HG03460 (cell line): ENCODE measurements at regions not wholly inside any gene's neighbourhood (a gene's known extent, or its start where the extent isn't known, plus 50 kb on each side); places are given as distances from the start of the nearest gene placed in this dataset.
"Not testable (repeated sequence)": the region's sequence is repeated elsewhere in the genome, so short reads cannot be mapped to it uniquely, and the experiment has no call there.

Source experiments
- ATAC-seq: cut with Tn5 transposase; IDR thresholded peaks from one replicate; pipeline ENCODE4 v1.9.1; 2021; ENCODE audit not compliant: unreplicated experiment

- ATAC-seq, result not testable (repeated sequence)
These were observed 149.2 kb downstream of the PCDH7 start for GRCh38 chr4:30869387-30869786.

- no peak for ATAC-seq
These were observed 150.3 kb downstream of the PCDH7 start for GRCh38 chr4:30870513-30870912.

- no peak for ATAC-seq
These were observed 155.6 kb downstream of the PCDH7 start for GRCh38 chr4:30875658-30876269.

DNA sequence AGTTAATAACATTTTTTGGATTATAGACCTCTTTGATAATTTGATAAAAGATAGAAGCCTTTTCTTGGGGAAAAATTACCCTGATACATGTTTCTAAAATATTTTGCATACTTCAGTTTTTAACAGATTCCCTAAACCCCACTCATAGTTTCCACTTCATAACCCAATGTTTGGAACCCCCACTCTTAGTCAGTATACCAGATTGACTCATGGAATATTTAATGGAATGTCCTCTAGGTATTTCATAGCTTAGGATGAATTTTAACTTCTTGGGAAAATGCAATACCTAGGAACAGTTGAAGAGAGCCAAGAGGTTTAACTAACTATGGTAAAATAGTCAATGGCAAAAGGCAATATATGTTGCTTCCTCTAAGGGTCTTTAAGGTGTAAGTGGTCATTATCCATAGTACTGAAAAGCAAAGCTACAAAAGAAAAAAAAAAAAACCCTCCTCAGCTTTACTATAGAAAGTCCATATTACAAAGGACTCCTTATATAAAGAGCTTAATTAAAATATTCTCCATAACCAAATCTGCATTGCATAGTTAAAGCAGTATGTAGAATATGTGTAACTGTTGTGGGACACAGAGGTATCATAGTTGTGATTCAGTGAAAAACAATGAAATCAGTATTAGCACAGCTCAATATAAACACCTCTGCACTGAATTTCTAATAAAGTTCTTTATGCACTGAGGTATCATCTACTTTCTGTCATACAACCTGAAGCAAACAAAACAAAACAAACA is 159.9 kb downstream of the PCDH7 start:
- no peak for ATAC-seq

GRCh38 chr4:30881985-30882384 is 161.8 kb downstream of the PCDH7 start:
- ATAC-seq, result no peak

DNA sequence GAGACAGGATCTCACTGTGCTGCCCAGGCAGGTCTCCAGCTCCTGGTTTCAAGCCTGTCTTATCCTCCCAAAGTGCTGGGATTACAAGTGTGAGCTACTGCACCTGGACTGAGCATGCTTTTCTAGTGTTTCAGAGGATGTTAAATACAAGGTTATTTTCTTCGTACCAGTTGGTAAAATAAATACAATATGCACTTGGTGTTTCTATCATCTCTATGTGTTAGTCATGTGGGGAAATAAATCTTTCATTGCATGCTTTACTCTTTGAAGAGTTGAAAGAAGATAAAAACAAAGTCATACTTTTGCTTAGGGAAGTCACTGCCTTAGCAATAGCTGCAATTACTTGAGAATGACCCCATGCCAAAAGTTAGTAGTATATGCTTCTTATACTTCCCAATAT is 162.3 kb downstream of the PCDH7 start:
- no peak for ATAC-seq

GRCh38 chr4:30882995-30883675 is 163.0 kb downstream of the PCDH7 start:
- no peak for ATAC-seq

GRCh38 chr4:30901461-30902451 is 181.6 kb downstream of the PCDH7 start:
- ATAC-seq, result no peak

- no peak for ATAC-seq
These were observed 183.5 kb downstream of the PCDH7 start for GRCh38 chr4:30903502-30904214.

- ATAC-seq, result no peak
These were observed 184.0 kb downstream of the PCDH7 start for GRCh38 chr4:30904215-30904555.

GRCh38 chr4:30904588-30904987 is 184.4 kb downstream of the PCDH7 start:
- ATAC-seq, result peak; percentile 73

- no peak for ATAC-seq
These were observed 192.0 kb downstream of the PCDH7 start for GRCh38 chr4:30912098-30912714.

DNA sequence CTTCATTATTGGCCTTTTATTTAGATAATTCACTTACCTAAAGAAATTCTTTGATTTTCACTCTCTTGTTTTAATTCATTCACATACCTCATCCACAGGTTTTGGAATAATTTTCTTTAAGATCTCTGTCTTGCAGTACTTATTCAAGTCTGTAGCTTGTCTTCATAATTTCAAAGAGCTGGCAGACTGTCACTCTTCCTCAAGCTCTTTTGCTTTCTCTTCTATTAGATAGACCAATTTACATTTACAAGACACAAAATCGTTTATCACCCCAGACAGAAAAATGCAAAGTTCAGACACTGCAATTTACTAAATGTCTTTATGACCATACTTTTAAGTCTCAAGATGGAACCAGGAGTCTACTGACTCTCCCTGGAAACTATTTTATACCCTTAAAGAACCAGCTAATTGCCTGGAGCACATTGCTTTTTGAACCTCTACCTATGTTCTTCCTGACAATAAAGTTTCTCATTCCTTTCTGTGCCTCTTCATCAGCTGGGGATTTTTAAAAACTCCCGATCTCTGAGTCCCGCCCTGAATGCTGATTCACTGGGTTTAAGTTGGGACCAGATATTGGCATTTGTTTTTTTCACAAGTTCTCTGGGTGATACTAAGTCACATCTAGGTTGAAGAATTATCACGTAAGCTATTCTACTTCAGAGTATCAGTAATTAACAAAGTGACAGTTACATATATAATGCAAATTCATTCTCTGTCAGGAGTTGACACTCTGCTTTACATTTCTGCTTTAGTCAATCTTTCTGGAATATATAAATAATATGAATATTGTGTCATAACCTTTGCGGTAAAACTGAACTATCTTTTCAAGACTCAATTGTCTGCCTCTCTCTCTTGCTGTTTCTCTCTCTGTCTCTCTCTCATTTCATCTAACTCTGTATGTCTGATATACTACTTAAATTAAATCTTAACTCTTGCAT is 196.4 kb downstream of the PCDH7 start:
- no peak for ATAC-seq

GRCh38 chr4:30917946-30918345 is 197.8 kb downstream of the PCDH7 start:
- no peak for ATAC-seq

- ATAC-seq, result no peak
These were observed 199.3 kb downstream of the PCDH7 start for GRCh38 chr4:30919458-30919857.

DNA sequence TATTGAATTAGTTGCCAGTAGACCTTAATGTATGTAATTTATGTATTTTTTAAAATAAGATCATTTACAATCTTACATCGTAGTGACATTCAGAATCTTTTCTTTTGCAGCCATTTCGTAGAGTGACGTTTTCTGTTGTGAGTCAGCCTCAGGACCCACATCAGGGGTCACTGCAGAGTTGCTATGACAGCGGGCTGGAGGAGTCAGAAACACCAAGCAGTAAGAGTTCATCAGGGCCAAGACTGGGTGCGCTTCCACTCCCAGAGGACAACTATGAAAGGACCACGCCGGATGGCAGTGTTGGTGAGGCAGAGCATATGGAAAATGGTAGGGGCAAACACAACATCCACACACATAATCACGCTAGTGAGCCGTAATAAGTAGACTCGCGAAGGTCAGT is 199.9 kb downstream of the PCDH7 start:
- ATAC-seq, result no peak

- no peak for ATAC-seq
These were observed 202.5 kb downstream of the PCDH7 start for GRCh38 chr4:30922625-30923024.

DNA sequence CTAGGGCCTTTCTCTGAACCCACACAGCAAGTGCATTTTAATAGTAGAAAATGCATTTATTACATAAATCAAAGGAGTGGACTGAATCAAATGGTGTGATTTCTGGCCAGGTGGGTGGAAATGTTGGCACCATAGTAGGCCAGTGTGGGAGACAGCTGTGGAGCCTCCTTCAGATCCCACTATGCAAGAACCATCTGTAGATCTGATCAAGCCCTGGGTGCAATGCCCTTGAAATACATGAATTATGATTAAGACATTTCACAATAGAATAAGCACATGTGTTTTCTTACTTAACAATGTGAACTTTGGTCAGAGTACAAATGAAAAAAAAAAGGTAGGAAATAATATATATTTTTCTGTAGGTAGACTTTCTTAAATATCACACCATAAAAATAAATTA is 204.3 kb downstream of the PCDH7 start:
- ATAC-seq, result no peak

DNA sequence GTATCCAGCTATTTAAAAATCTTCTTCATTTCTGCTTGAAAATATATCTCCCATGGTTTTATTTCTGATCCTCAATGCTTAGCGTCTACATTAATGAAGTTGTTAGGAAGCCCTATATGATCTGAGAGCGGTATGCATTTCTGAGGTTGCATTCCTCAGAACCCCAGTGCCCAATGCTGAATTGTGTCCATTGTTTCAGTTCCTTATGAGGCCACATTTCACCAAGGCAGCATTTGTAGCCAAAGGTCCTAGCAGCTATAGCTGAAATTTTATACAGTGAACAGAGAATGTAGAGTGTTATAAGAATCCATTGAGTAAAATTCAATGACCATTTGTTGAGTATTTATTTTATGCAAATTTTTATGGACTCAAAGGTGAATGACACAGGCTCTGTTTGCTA is 209.5 kb downstream of the PCDH7 start:
- ATAC-seq, result no peak
